C4-2B (cell line): ENCODE measurements at regions not wholly inside any gene's neighbourhood (a gene's known extent, or its start where the extent isn't known, plus 50 kb on each side); places are given as distances from the start of the nearest gene placed in this dataset.

Experiments
- CTCF ChIP-seq: fragments of 450-650 bp; conservative IDR thresholded peaks from 2 replicates; pipeline ENCODE4 v1.5.1; 2017; ENCODE audit warnings: mild to moderate bottlenecking
- ZFX ChIP-seq: fragments of 450-650 bp; IDR thresholded peaks from 2 replicates; pipeline ENCODE4 v1.6.1; 2017

GRCh38 chr3:189100866-189101265 lies 70.9 kb upstream of the TPRG1 start:
- TF ChIP-seq CTCF (no peak), ZFX (no peak)
